Muscle layer of duodenum (tissue), 2 donors: ENCODE measurements at regions not wholly inside any gene's neighbourhood (a gene's known extent, or its start where the extent isn't known, plus 50 kb on each side); places are given as distances from the start of the nearest gene placed in this dataset.
"Not testable (repeated sequence)": the region's sequence is repeated elsewhere in the genome, so short reads cannot be mapped to it uniquely, and the experiment has no call there.

Experiments
- H3K27ac ChIP-seq: one replicate; pipeline ENCODE4 v1.7.0; 2013; ENCODE audit warnings: mild to moderate bottlenecking, low read length
- H3K27me3 ChIP-seq: one replicate; pipeline ENCODE4 v1.7.0; 2013; ENCODE audit warnings: low read depth, mild to moderate bottlenecking, control low read depth, low read length
- H3K36me3 ChIP-seq, 2 donors: one replicate each; pipeline ENCODE4 v1.7.0; 2013; ENCODE audit warnings: low read length in 2 of 2, control low read depth in 1 of 2, mild to moderate bottlenecking in 1 of 2; ENCODE audit not compliant: insufficient read depth in 2 of 2, control insufficient read depth in 1 of 2
- H3K4me1 ChIP-seq, 2 donors: one replicate each; pipeline ENCODE4 v1.7.0; 2013; ENCODE audit warnings: low read length in 2 of 2, mild to moderate bottlenecking in 2 of 2, control low read depth in 1 of 2, moderate library complexity in 1 of 2; ENCODE audit not compliant: insufficient read depth in 2 of 2, control insufficient read depth in 1 of 2
- H3K4me3 ChIP-seq, 2 donors: one replicate each; pipeline ENCODE4 v1.7.0; 2013; ENCODE audit warnings: low read length in 2 of 2, low read depth in 1 of 2, mild to moderate bottlenecking in 1 of 2
- H3K9me3 ChIP-seq, 2 donors: one replicate each; pipeline ENCODE4 v1.7.0; 2013; ENCODE audit warnings: low read length in 2 of 2, control low read depth in 1 of 2, mild to moderate bottlenecking in 1 of 2; ENCODE audit not compliant: control insufficient read depth in 1 of 2
- donor health status: healthy.

DNA sequence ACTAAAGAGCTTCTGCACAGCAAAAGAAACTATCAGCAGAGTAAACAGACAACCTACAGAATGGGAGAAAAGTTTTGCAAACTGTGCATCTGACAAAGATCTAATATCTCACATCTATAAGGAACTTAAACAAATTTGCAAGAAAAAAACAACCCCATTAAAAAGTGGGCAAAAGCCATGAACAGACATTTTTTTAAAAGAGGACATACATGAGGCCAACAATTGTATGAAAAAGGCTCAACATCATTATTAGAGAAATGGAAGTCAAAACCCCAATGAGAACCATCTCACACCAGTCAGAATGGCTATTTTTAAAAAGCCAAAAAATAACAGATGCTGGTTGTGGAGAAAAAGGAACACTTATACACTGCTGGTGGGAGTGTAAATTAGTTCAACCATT is 483.8 kb downstream of the ADCYAP1 start:
- not testable (repeated sequence) for H3K4me3 ChIP-seq, H3K4me1 ChIP-seq, H3K36me3 ChIP-seq, H3K27me3 ChIP-seq, H3K27ac ChIP-seq
- peaks cover 0 to 23% of the 10 kb centered on the region in 2 donors for H3K9me3 ChIP-seq

DNA sequence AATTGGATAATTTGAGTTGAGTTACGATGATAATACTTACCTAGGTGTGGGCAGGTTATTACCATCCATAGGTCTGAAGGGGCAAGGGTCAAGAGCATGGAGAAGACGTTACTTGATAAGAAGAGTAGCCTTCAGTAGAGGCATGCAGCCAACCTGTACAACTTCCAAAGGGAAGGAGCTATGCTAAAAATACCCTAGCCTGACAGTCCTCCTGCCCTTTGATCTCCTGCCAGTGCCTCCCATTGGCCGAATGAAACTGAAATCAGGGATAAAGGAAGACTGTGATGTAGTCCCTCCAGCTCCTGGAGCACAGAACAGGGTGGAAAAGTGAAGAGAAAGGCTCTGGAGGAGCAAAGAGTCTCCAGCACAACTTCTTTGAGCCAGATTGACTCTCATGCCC is 487.4 kb downstream of the ADCYAP1 start:
- no peak overlapping the region for H3K4me3 ChIP-seq
- no peaks in the 10 kb centered on the region for H3K36me3 ChIP-seq
- H3K4me1 ChIP-seq: no peaks in the 10 kb centered on the region
- H3K27ac ChIP-seq: no peak overlapping the region
- H3K27me3 ChIP-seq: no peaks in the 10 kb centered on the region
- peaks cover 0 to 10% of the 10 kb centered on the region in 2 donors for H3K9me3 ChIP-seq

DNA sequence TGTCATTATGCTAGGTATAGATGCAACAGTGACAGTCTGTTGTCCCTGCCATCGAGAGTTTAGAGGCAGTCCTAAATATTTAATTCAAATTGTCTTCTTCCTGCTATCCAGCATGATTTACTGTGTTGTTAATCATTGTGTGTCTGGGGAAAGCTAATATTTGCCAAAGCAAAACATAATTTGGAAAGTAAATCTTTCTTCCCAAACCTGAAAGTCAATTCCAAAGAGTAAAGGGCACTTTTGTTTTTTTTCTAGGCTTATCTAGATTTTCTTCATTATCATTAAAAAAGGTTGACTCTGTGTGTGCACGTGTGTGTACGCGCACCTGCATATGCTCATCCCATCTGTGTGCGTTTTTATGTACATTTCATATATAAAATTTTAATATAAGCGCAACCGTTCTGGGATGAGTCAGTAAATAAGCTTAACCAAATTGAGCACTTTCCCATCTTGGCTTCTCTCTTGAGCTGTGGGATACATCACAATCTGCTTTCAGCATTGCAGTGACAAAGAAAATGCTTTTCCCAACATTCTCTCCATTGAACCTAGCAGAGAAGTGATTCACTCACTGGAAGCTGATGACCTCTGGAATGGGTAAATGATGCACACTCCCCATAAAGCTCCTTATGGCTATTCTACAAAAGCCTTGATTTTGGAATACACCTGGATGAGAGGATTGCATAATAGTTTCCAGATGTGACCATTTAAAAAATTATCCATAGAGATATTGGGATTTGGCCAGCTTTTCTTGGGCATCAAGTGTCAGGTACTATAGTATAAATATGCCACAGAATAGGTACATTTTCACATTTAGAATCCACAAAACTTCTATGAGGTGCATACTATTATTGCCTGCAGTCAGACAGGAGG is 488.4 kb downstream of the ADCYAP1 start:
- no peak overlapping the region for H3K27ac ChIP-seq
- H3K27me3 ChIP-seq: no peaks in the 10 kb centered on the region
- H3K36me3 ChIP-seq: no peaks in the 10 kb centered on the region
- no peak overlapping the region for H3K4me3 ChIP-seq
- H3K9me3 ChIP-seq: peaks cover 0 to 7% of the 10 kb centered on the region in 2 donors
- no peaks in the 10 kb centered on the region for H3K4me1 ChIP-seq

DNA sequence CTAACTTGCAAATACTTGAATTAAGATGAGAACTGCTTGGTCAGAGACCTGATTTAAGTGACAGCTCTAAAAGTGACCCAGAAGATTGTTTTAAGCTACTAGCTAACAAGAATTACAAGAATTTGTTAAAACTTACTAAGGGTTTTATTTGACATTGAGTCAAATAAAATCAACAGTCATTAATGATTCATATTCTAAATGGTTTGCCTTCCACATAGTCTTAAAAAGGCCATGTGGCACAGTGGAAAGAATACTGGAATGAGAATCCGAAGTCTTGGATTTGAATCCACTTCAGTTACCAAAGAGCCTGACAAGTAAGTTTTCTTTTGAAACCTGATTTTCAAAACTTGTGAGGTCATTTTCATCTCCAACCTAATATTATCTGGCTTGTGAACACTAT is 489.3 kb downstream of the ADCYAP1 start:
- Histone ChIP-seq H3K4me3 (no peak overlapping the region), H3K27me3 (no peaks in the 10 kb centered on the region), H3K9me3 (peaks cover 0 to 5% of the 10 kb centered on the region in 2 donors), H3K36me3 (no peaks in the 10 kb centered on the region), H3K27ac (no peak overlapping the region), H3K4me1 (no peaks in the 10 kb centered on the region)

- Histone ChIP-seq H3K27me3 (no peaks in the 10 kb centered on the region), H3K36me3 (no peaks in the 10 kb centered on the region), H3K9me3 (peaks cover 0 to 3% of the 10 kb centered on the region in 2 donors), H3K27ac (no peak overlapping the region), H3K4me3 (no peak overlapping the region), H3K4me1 (no peaks in the 10 kb centered on the region)
Measured at GRCh38 chr18:1394426-1394825, 489.8 kb downstream of the ADCYAP1 start.

- no peaks in the 10 kb centered on the region for H3K4me1 ChIP-seq
- no peak overlapping the region for H3K4me3 ChIP-seq
- H3K27ac ChIP-seq: no peak overlapping the region
- peaks cover 0 to under 1% of the 10 kb centered on the region in 2 donors for H3K9me3 ChIP-seq
- no peaks in the 10 kb centered on the region for H3K27me3 ChIP-seq
- H3K36me3 ChIP-seq: no peaks in the 10 kb centered on the region
Measured at GRCh38 chr18:1394966-1395365, 490.3 kb downstream of the ADCYAP1 start.

DNA sequence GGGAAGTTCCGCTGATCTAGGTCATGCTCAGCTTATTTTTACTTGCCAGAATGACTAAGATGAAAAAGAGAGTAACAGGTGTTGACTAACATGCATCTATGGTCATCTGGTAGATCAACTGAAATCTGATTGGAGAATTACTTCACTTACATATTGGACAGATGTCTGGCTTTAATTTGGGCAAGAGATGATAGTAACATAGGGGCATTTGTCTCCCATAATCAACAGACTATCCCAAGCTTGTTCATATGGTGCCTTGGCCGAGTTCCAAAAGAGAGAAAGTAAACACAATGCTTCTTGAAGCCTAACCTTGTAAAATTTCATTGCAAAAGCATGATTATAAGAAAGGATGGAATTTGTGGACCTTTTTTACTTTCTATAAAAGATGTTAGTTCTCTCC is 503.7 kb downstream of the ADCYAP1 start:
- Histone ChIP-seq H3K9me3 (no peaks in the 10 kb centered on the region), H3K4me3 (no peak overlapping the region), H3K4me1 (peaks cover 0 to 5% of the 10 kb centered on the region in 2 donors), H3K27ac (no peak overlapping the region), H3K36me3 (no peaks in the 10 kb centered on the region), H3K27me3 (no peaks in the 10 kb centered on the region)

- Histone ChIP-seq H3K27ac (no peak overlapping the region), H3K4me1 (peaks cover 0 to 5% of the 10 kb centered on the region in 2 donors), H3K9me3 (no peaks in the 10 kb centered on the region), H3K27me3 (no peaks in the 10 kb centered on the region), H3K4me3 (no peak overlapping the region), H3K36me3 (no peaks in the 10 kb centered on the region)
Measured at GRCh38 chr18:1412655-1413322, 508.1 kb downstream of the ADCYAP1 start.

GRCh38 chr18:1413323-1413675 is 508.6 kb downstream of the ADCYAP1 start:
- Histone ChIP-seq H3K36me3 (no peaks in the 10 kb centered on the region), H3K4me1 (peaks cover 0 to 5% of the 10 kb centered on the region in 2 donors), H3K4me3 (no peak overlapping the region), H3K27me3 (no peaks in the 10 kb centered on the region), H3K9me3 (no peaks in the 10 kb centered on the region), H3K27ac (no peak overlapping the region)

DNA sequence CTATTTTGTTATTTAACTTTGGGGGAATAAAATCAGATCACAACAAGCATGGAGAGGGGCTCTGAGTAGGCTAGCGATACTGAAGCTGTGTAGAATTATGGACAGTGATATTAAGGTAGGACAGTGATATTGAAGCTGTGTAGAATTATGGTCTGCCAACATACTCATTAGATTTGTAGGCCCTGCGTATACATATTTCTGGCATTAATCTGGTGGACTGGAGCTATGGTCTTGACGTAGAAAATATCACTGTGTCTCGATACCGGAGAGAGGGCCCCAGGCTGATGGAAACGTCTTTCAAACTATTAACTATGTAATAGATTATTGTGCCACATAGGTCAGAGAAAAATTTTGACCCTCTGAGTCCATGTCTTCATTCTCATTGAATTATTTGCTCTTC is 511.4 kb downstream of the ADCYAP1 start:
- H3K4me1 ChIP-seq: peaks cover 0 to 5% of the 10 kb centered on the region in 2 donors
- H3K36me3 ChIP-seq: no peaks in the 10 kb centered on the region
- no peaks in the 10 kb centered on the region for H3K9me3 ChIP-seq
- H3K27ac ChIP-seq: no peak overlapping the region
- H3K4me3 ChIP-seq: no peak overlapping the region
- H3K27me3 ChIP-seq: no peaks in the 10 kb centered on the region

- Histone ChIP-seq H3K36me3 (no peaks in the 10 kb centered on the region), H3K4me3 (no peak overlapping the region), H3K27me3 (no peaks in the 10 kb centered on the region), H3K9me3 (no peaks in the 10 kb centered on the region), H3K4me1 (no peaks in the 10 kb centered on the region), H3K27ac (no peak overlapping the region)
Measured at GRCh38 chr18:1421502-1421901, 516.8 kb downstream of the ADCYAP1 start.
